ENCODE measurements at regions not wholly inside any gene's neighbourhood (a gene's known extent, or its start where the extent isn't known, plus 50 kb on each side); places are given as distances from the start of the nearest gene placed in this dataset.

GRCh38 chr18:73735836-73736235 lies 411.8 kb downstream of the FBXO15 start:
- Histone ChIP-seq H3K9ac (ENCODE audit: insufficient read depth, low read length) (no peak overlapping the region), H3K79me2 (ENCODE audit: control insufficient read depth, insufficient read depth, low read length) (no peaks in the 10 kb centered on the region), H3K27me3 (ENCODE audit: control insufficient read depth, insufficient read depth, low read length) (no peaks in the 10 kb centered on the region), H3K4me2 (ENCODE audit: extremely low read depth, insufficient read depth, low read length) (no peak overlapping the region), H3K4me3 (replicated peaks in 1 of 4; ENCODE audit: control extremely low read depth in 1 of 4, insufficient read depth in 1 of 4, low read depth in 3 of 4, low read length in 4 of 4) (no peak overlapping the region), H3K9me3 (ENCODE audit: control insufficient read depth, insufficient read depth, low read depth, low read length) (no peaks in the 10 kb centered on the region), H3K36me3 (ENCODE audit: control insufficient read depth, insufficient read depth, low read length) (no peaks in the 10 kb centered on the region), H4K20me1 (ENCODE audit: control insufficient read depth, extremely low read depth, insufficient read depth, low read length) (no peaks in the 10 kb centered on the region), H3K27ac (ENCODE audit: insufficient read depth, low read length) (no peak overlapping the region), H2AFZ (ENCODE audit: low read length) (no peak overlapping the region), H3K4me1 (ENCODE audit: control insufficient read depth, extremely low read depth, insufficient read depth, low read length) (no peaks in the 10 kb centered on the region)
- no peak for DNase-seq (ENCODE audit: low read depth in 2 of 2)
- TF ChIP-seq EZH2 (IDR thresholded peaks at IDR 0.05; ENCODE audit: low read length, missing control alignments) (no peak), CTCF (conservative IDR thresholded peaks at IDR 0.05 in 1 of 2, IDR thresholded peaks at IDR 0.05 in 1 of 2; ENCODE audit: low read depth in 1 of 2, low read length in 2 of 2) (no peak)

GRCh38 chr18:73733806-73734314 lies 413.8 kb downstream of the FBXO15 start:
- Histone ChIP-seq H3K27me3 (ENCODE audit: control insufficient read depth, insufficient read depth, low read length) (no peaks in the 10 kb centered on the region), H3K36me3 (ENCODE audit: control insufficient read depth, insufficient read depth, low read length) (no peaks in the 10 kb centered on the region), H3K4me2 (ENCODE audit: extremely low read depth, insufficient read depth, low read length) (no peak overlapping the region), H3K27ac (ENCODE audit: insufficient read depth, low read length) (no peak overlapping the region), H3K79me2 (ENCODE audit: control insufficient read depth, insufficient read depth, low read length) (no peaks in the 10 kb centered on the region), H3K9me3 (ENCODE audit: control insufficient read depth, insufficient read depth, low read depth, low read length) (no peaks in the 10 kb centered on the region), H3K4me3 (replicated peaks in 1 of 4; ENCODE audit: control extremely low read depth in 1 of 4, insufficient read depth in 1 of 4, low read depth in 3 of 4, low read length in 4 of 4) (no peak overlapping the region), H3K4me1 (ENCODE audit: control insufficient read depth, extremely low read depth, insufficient read depth, low read length) (no peaks in the 10 kb centered on the region), H3K9ac (ENCODE audit: insufficient read depth, low read length) (no peak overlapping the region), H2AFZ (ENCODE audit: low read length) (no peak overlapping the region), H4K20me1 (ENCODE audit: control insufficient read depth, extremely low read depth, insufficient read depth, low read length) (no peaks in the 10 kb centered on the region)
- TF ChIP-seq EZH2 (IDR thresholded peaks at IDR 0.05; ENCODE audit: low read length, missing control alignments) (no peak), CTCF (conservative IDR thresholded peaks at IDR 0.05 in 1 of 2, IDR thresholded peaks at IDR 0.05 in 1 of 2; ENCODE audit: low read depth in 1 of 2, low read length in 2 of 2) (no peak)
- peak in 1 of 2 donors; percentile 38 for DNase-seq (ENCODE audit: low read depth in 2 of 2)

GRCh38 chr18:73733376-73733775 lies 414.3 kb downstream of the FBXO15 start:
- Histone ChIP-seq H3K9ac (ENCODE audit: insufficient read depth, low read length) (no peak overlapping the region), H3K4me2 (ENCODE audit: extremely low read depth, insufficient read depth, low read length) (no peak overlapping the region)

More at GRCh38 chr18:73733376-73733775, 414.3 kb downstream of the FBXO15 start:
- no peak for DNase-seq (ENCODE audit: low read depth in 2 of 2)
- no peaks in the 10 kb centered on the region for H3K79me2 ChIP-seq (ENCODE audit: control insufficient read depth, insufficient read depth, low read length)
- no peaks in the 10 kb centered on the region for H3K4me1 ChIP-seq (ENCODE audit: control insufficient read depth, extremely low read depth, insufficient read depth, low read length)
- no peaks in the 10 kb centered on the region for H4K20me1 ChIP-seq (ENCODE audit: control insufficient read depth, extremely low read depth, insufficient read depth, low read length)
- H3K27ac ChIP-seq (ENCODE audit: insufficient read depth, low read length), result no peak overlapping the region
- no peaks in the 10 kb centered on the region for H3K36me3 ChIP-seq (ENCODE audit: control insufficient read depth, insufficient read depth, low read length)
- no peak overlapping the region for H2AFZ ChIP-seq (ENCODE audit: low read length)
- TF ChIP-seq CTCF (conservative IDR thresholded peaks at IDR 0.05 in 1 of 2, IDR thresholded peaks at IDR 0.05 in 1 of 2; ENCODE audit: low read depth in 1 of 2, low read length in 2 of 2), result no peak
- no peak for TF ChIP-seq EZH2 (IDR thresholded peaks at IDR 0.05; ENCODE audit: low read length, missing control alignments)
- no peaks in the 10 kb centered on the region for H3K9me3 ChIP-seq (ENCODE audit: control insufficient read depth, insufficient read depth, low read depth, low read length)
- H3K27me3 ChIP-seq (ENCODE audit: control insufficient read depth, insufficient read depth, low read length), result no peaks in the 10 kb centered on the region
- no peak overlapping the region for H3K4me3 ChIP-seq (replicated peaks in 1 of 4; ENCODE audit: control extremely low read depth in 1 of 4, insufficient read depth in 1 of 4, low read depth in 3 of 4, low read length in 4 of 4)

All from fibroblast of lung (primary cell).